ENCODE measurements at regions not wholly inside any gene's neighbourhood (a gene's known extent, or its start where the extent isn't known, plus 50 kb on each side); places are given as distances from the start of the nearest gene placed in this dataset.
A peak's percentile ranks its signal among the peaks of the same experiment; 100 is the strongest.

GRCh38 chr9:135009794-135010585 lies 77.5 kb upstream of the OLFM1 start:
- no peak for DNase-seq

- DNase-seq, result no peak
These were observed 76.9 kb upstream of the OLFM1 start for GRCh38 chr9:135010586-135010860.

GRCh38 chr9:135010921-135011320 lies 76.5 kb upstream of the OLFM1 start:
- no peak for DNase-seq

- no peak for DNase-seq
These were observed 75.3 kb upstream of the OLFM1 start for GRCh38 chr9:135012166-135012565.

- no peak for DNase-seq
These were observed 73.0 kb upstream of the OLFM1 start for GRCh38 chr9:135014311-135015010.

- no peak for DNase-seq
These were observed 72.4 kb upstream of the OLFM1 start for GRCh38 chr9:135015096-135015495.

GRCh38 chr9:135015565-135015964 lies 71.9 kb upstream of the OLFM1 start:
- DNase-seq, result no peak

GRCh38 chr9:135016037-135016640 lies 71.3 kb upstream of the OLFM1 start:
- DNase-seq, result no peak

GRCh38 chr9:135016876-135017275 lies 70.6 kb upstream of the OLFM1 start:
- no peak for DNase-seq

- DNase-seq, result no peak
These were observed 69.6 kb upstream of the OLFM1 start for GRCh38 chr9:135017899-135018298.

GRCh38 chr9:135018306-135018915 lies 69.1 kb upstream of the OLFM1 start:
- DNase-seq, result no peak

- no peak for DNase-seq
These were observed 68.2 kb upstream of the OLFM1 start for GRCh38 chr9:135019224-135019623.

- no peak for DNase-seq
These were observed 66.7 kb upstream of the OLFM1 start for GRCh38 chr9:135020481-135021392.

GRCh38 chr9:135021393-135021789 lies 66.1 kb upstream of the OLFM1 start:
- DNase-seq, result no peak

GRCh38 chr9:135022191-135022870 lies 65.1 kb upstream of the OLFM1 start:
- no peak for DNase-seq

GRCh38 chr9:135023088-135023785 lies 64.2 kb upstream of the OLFM1 start:
- DNase-seq, result peak in 1 of 2 experiments; percentile 24

GRCh38 chr9:135023786-135024405 lies 63.6 kb upstream of the OLFM1 start:
- DNase-seq, result no peak

GRCh38 chr9:135029463-135029862 lies 58.0 kb upstream of the OLFM1 start:
- DNase-seq, result no peak

GRCh38 chr9:135029871-135030565 lies 57.5 kb upstream of the OLFM1 start:
- DNase-seq, result no peak

- no peak for DNase-seq
These were observed 56.8 kb upstream of the OLFM1 start for GRCh38 chr9:135030566-135031226.
